Activated naive CD4-positive, alpha-beta T cell treated with anti-CD3 and anti-CD28 coated beads, Interleukin-2, amount 50 U/mL, for 16 hours (primary cell): ENCODE measurements at regions not wholly inside any gene's neighbourhood (a gene's known extent, or its start where the extent isn't known, plus 50 kb on each side); places are given as distances from the start of the nearest gene placed in this dataset.

ENCODE experiments used
- DNase-seq: peaks from one replicate; pipeline ENCODE4 v3.0.0-alpha.2; 2020

DNA sequence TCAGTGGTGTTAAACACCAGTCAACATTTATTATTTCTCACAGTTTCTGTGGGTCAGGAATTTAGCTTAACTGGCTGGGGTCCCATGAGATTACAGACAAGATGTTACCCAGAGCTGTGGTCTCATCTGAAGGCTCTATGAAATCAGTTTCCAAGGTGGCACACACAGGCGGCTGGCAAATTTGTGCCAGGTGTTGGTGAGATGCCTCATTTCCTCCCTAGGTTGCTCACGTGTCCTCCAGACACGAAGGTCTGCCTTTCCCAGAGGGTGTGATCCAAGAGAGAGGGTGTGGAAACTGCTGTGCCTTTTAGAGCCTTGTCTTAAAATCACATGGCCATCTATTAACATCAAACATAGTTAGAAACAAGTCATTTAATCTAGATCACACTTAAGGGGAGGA, 209.0 kb downstream of the JCAD start:
- no peak for DNase-seq

DNA sequence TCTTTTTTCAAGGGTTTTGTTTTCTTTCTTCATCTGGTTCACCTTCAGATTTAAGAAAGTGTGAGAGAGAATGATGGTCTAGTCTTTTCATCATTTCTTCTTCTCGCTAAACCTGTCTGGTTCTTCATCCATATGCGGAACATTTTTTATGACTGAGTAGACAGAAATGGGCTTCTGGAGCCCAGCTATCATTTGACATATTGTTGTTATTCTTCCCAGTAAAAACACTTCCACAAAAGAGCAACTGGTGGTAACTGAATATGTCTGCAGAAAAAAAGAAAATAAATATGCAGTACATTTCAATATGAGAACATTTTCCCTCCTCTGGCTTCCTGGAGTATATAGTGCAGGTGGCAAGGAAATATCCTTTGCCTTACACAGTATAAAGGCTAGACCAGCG, 209.5 kb downstream of the JCAD start:
- DNase-seq: no peak

DNA sequence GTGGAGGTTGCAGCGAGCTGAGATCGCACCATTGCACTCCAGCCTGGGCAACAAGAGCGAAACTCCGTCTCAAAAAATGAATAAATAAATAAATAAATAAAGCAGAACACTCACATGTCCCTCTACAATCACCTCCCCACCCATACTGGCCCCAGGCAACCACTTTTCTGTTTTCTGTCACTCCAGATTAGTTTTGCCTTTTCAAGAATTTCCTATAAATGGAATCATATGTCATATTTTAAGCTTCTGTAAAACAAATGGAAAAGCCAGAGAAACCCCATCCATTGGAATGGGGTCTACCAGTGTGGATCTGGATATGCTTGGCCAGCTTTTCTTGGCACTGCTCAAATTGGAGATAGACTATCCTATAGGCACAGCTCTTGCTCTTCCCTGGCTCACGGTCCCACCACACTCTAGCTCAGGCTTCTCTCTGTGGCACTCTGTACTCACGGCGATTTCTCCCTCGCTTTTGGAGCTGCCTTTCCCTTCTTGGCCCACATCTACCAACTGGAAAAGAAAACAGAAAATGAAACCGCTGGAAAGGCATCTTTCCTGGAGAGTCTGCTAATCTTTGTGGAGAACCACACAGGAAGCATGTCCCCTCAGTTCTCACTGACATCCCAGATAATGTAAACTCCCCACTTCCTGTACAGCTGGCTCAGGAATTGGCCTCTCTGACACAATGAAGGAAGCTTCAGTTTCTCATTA, 210.1 kb downstream of the JCAD start:
- DNase-seq: no peak

DNA sequence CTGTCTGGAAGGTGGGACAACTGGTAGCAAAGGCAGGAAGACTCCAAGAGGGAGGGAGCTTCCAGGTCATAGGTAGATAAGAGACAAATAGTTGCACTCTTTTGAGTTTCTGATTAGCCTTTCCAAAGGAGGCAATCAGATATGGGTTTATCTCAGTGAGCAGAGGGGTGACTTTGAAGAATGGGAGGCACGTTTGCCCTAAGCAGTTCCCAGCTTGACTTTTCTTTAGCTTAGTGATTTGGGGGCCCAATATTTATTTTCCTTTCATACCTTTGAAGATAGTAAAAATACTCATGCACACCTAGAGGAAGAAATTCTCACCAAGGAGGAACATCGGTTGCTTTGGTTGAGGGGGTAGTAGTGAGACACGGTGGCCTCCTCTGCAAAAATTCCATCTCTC, 212.1 kb upstream of the SVIL start:
- DNase-seq: no peak

DNA sequence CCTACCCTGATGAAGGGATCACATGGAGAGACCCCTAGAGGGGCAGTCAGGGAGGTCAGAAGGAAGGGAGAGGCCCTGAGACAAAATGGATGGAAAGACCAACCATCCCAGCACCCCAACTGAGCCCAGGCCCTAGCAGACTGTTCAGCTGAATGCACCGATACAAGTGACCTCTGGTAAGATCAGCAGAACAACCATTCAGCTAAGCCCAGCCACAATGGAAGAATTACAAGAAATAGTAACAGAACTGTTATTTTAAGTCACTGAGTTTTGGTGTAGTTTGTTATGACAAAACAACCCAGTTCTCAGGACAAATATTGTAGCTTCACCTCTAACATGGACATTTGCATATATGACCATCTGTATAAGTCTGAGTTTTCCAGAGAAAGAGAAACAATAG, 210.4 kb upstream of the SVIL start:
- DNase-seq: no peak

DNA sequence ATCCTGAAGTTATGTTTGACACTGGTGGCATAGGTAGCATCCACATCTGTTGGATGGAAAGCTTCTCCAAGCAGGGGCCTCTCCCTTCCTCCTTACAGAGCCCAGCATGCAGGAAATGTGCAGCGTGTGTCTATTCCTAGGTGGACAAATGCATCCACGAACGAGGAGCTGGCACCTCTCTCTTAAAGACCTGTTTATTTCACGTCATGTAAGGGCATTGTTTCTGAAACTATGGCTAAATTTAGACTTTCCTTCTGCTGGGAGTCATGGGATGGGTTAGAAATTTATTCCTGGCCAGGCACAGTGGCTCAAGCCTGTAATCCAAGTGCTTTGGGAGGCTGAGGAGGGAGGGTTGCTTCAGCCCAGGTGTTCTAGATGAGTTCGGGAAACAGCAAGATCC, 208.4 kb upstream of the SVIL start:
- no peak for DNase-seq

DNA sequence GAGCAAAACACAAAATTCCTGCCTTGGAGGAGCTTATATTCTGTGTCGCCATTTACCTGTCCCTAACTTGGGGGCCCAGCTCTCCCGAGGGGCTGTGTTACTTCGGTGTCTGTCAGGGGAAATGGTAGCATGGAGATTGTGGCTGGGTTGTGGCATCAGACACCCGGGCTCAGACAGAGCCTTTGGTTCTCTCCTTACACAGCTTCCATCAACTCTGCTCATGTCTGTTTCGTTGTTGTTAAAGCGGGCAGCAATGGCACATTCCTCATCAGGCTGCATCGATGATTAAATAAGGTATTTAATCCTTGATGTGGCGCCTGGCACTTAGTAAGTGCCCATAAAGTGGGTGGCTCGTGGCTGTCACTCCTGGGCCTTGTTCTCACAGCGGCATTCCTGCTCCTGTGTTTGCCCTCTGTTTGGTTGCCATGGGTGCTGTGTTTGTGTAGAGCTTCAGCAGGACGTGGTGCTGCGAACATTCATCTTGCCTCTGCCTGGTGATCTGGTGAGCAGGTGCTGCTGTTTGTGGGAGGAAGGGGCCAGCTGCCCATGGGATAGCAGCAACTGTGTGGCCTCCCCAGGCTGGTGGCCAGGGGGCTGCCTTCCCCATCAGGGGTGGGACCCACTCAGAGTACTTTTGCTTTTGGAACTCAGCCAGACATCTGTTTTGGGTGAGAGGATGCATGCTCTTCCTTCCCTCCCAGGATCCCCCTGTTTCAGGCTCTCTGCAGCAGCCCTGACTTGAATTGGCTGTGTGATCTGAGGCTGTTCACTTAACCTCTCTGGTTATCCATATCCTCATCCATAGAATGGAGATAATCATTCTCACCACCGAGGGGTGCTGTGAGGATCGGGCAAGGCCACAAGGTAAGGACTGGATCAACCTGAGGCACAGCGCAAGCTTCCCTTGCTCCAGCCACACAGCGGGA, 207.2 kb upstream of the SVIL start:
- DNase-seq: no peak

DNA sequence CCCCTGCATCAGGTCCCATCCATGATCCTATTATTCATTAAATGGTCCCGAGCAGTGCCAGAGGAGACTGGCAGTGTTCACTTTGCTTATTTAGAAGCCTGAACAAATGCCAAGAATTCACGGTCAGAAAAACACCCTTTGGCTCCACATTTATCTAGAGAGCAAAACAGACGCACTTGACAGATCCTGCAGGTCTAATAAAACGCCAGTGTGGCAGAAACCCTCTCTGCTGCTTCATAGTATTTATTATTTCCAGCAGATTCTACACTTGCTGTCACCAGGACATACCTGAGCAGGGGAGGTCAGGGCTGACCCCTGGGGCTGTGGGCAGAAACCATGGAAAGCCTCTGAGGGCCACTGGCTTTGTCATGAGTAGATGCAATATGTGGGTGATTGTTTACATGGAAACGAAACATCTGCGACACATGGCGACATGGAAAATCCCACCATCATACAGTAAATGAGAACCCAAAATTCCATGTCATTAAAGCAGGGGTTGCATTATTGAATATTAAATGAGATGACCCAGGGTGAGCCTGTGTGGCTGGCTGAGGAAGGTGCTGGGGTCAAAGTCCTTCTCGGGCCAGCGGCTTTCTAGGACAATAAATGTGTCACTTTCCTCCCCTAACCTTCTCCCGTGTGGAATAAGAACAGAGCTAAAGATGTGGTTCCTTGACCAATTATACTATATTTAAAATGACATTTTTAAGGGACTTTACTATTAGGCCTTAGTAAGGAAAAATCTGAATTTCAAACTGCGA, 205.9 kb upstream of the SVIL start:
- no peak for DNase-seq

DNA sequence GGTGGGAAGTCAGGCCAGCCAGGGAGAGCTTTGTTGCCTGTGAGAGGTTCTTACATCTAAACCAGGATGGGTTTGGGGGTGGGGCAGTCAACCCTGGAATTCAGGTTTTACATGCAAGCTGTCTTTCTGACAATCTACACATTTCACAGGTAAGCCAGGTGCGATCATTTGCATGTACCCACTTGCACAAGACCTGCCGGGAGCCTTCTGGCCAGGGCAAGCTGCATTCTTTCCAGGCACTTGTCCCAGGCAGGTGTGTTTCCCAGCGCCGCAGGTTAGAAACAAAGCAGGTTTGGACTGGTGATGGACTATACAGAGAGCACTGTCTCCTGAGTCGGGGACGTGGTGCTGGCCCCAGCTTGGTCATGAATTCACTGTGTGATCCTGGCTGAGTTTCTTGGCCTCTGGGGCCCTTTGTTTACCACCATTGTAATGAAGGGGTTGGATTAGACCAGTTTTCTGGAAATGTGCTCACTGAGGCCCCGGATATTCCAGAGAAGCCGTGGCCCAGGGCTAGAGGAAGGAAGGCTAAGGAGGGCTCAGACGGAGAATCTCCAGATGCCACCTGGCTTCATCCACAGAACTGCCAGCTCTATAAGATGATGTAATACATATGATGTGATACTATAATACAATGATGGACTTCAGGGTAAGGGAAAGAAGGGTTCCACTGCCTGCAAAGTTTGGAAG, 205.2 kb upstream of the SVIL start:
- no peak for DNase-seq

DNA sequence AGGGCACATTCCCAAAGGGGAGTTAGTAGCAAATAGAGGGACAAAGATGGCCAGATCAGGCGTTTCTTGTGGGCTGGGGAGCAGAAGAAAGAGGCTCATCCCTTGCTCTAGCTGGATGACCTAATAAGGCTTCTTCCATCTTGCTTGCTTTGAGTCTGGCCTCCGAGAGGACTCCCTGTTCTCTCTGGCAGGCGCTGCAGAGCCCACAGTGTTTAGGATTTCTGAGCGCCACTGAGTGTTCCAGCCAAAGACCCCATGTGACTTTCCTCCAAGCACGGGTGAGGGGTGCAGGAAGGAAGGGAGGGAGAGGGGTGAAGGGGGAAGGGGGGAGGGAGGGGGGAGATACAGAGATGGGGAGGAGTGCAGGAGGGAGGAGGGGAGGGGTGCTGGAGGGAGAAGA, 203.8 kb upstream of the SVIL start:
- DNase-seq: no peak

DNA sequence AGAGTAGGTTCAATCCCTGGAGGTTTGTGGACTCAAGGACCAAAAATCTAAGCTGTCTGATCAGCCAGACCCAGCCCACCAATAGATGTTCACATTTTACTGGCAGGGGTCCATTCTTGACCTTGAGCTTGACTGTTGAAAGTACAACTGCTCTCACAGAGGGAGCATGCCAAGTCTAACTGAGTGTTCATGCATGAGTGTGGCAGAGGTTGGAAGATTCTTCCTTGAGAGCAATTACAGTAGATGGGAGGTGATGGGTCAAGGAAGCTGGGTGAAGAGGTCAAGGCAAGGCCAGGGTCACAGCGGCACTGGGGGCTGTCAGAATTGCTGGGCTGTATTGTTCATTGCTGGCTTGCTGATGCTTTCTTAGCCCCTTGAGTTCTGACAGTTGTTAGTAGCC, 202.8 kb upstream of the SVIL start:
- no peak for DNase-seq

DNA sequence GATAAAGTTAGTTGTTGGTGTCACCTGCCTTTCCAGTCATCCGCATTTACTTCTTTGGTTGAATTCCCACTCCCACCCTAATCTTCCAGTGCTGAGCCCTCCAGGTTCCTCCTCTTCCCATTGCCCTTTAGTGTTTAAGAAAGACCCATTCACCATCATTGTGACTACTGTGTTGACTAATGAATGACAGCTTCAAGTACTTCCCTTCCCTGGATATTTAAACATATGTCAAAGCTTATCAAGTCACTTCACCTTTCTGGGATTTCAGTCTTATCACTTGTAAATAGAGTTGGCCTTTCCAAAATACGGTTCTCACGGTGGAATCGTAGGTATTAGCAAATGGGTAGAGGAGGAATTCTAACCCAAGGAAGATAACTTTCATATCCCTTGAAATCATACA, 201.6 kb upstream of the SVIL start:
- DNase-seq: no peak

DNA sequence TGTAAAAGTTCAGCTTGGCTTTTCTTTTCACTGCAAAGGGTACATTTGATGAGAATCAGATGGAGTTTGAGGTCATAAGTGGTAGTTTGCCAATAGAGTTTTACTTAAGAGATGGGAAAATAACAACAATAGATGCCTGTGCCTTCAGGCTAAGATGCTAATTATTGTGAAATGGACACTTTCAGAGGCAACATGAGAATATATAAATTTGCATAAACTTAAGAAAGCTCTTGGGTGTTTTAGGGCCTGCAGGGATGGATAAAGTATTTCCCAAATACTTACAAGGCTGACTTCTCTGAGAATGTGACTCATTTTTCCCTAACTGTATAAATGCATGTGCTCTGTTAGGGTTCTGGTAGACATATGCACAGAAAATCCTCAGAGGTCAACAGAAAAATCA, 200.3 kb upstream of the SVIL start:
- DNase-seq: no peak

DNA sequence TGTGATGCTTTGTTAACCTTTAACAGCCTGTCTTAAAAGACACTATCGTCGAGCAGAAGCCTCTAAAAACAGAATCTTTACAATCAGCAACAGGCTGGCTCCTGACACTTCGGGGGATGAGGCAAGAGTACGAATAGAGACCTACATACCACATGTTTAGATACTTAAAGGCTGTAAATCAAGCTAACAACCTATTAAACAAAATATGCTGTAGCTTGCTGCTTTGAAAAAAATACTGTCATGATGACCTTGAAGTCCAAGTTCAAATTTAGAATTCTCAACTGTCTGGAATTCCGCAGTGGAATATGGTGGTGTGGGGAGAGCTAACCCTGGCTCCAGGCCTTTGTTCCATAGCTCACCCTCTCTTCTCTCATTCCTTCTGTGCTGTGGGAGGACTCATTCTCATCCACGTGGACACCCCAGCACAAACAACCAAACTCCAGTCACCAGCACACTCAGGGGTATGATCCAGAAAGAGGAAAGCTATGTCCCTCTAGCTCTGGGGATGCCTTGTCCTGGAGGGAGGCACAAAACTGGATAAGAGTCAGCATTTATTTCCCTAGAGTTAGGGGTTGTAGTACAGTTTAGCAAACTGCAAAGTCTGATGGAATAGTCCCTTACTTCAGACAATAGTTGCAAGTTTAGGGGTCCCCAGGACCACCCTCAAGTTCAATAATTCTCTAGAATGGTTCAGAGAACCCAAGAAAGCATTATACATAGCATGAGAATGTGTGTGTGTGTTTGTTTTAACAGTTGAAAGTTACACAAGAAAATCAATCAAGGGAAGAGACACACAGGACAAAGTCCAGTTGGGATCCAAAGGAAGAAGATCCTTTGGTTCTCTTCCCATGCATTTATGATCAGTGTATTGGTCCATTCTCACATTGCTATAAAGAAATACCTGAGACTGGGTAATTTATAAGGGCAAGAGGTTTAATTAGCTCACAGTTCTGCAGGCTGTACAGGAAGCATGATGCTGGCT, 196.1 kb upstream of the SVIL start:
- no peak for DNase-seq

DNA sequence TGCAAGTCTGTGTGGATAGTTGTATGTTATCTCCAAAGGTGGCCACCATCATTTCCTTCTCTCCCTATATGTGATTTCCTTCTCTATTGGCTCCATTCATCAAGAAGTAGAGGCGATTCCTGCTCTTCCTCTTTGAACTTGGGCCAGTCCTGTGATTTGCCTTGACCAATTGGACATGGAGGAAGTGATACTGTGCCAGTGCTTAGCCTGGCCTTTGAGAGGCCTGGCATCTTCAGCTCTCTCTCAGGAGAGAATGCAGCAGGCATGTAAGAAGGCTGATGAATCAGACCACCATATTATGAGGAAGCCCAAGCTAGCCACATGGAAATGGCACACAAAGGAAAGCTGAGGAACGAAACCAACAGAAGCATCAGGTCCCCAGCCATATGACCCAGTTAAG, 195.0 kb upstream of the SVIL start:
- DNase-seq: no peak

DNA sequence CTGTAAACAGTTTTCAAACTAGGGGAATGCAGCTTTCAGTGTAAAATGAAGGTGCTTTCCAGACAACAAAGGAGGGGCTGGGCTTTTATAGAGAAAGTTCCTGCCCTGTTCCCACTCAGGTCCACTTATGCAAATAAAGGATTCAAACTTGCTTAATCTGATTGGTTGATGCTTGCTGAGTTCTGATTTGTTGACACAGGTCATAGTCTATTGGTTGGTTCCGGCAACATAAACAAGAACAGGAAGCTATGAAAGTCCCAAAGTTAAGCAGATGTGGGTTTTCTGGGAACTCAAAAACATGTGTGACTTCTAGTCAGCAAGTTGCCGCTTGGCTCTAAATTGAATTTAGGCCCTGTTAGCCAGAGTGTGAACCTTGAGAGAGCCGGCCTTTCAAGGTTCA, 194.2 kb upstream of the SVIL start:
- no peak for DNase-seq

DNA sequence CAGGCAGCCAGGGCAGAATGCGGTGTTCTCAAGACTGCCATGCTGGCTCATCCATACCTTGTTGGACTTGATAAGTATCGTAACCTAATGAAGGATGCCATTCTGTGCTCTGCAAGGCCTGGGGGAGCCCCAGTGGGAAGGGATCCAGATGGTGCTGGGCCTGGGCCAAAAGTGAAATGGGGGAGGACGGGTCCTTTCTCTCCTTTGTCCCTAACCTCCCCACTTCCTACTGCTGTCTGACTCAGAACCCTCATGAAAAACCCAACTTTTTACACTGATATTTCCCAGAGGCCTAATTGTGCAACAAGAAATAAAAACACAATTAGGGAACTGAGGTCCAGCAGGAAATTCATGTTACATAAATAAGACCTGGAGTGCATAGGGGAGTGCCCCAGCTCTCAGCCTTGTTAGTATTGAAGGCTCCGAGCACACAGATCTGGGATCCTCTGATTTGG, 193.7 kb upstream of the SVIL start:
- DNase-seq: no peak

DNA sequence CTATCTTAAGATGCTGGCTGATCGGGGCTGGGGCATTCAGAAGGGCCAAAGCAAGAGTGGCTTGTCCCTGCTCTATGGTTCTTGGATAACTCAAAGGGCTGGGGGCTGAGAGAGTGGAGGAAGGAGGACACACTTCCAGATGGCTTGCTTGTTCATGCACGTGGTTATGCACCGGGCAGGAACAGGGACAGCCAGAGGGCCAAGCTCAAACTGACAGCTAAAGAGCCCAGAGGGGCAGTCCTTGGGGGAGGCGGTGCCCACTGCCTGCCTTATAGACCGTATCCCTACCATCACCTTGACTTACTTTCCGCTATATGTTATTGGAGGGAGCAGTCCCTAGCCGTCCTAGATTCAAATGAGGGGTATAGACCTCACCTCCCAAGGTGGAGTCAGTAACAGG, 192.7 kb upstream of the SVIL start:
- DNase-seq: no peak

DNA sequence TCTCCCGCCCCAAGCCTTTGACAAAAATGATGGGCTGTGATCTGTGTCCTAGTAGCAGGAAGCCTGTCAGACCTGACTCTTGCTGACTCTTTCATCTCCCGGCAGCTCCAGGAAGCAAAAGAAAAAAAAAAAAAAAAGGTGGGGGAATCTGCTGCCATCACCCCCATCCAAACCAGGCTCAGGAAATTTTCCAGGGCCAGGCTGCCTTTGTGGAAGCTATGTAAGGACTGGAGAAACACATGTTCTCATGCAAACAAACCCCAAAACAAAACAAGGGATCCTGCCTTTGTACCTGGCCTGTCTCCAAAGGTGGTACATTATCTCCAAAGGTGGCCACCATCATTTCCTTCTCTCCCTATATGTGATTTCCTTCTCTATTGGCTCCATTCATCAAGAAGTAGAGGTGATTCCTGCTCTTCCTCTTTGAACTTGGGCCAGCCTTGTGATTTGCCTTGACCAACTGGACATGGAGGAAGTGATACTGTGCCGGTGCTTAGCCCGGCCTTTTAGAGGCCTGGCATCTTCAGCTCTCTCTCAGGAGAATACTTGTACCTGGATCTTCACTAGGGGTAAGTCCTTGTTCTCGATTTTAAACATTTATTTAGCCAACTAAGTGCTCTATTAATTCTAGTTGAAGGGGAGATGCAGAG, 192.2 kb upstream of the SVIL start:
- DNase-seq: no peak

DNA sequence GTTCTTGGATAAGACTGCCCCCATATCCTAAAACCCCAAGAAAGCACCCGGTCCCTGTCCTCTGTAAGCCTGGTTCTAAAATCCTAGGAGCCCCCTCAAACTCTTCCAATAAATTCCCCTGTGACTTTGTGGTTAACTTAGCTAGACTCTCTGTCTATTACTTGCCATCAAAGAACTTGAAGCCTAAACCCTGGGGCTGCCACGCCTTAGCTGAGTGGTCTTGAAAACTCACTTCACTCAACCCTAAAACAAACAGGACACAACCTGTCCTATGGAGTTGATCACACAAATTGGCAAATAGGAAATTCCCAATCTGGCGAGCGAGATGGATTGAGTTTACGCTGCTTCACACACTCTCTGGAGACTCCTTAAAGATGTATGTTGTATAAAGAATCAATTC, 191.4 kb upstream of the SVIL start:
- no peak for DNase-seq

DNA sequence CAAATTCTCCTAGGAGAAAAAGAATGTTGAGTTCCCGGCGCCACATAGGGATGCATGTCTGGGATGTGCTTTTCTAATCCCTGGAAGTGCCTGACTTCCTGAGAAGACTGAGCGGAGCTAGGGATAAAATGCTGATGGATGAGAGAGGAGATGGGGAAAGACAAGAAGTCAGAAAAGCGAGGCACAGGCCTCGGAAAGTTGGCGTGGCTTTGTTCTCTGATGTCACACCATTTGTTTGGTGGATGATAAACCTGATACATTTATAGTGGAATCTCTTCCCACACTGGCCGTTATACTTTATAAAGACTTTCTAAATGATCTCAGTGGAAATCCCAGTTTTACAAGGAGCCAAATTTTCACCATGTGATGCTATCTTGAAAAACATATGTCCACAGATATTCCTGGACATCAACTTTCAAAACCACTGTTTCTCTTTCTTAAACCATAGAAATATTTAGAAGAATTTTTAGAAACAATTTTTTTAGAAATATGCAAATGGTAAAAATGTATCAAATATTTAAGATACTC, 188.8 kb upstream of the SVIL start:
- no peak for DNase-seq
